K562 (cell line): ENCODE measurements at regions not wholly inside any gene's neighbourhood (a gene's known extent, or its start where the extent isn't known, plus 50 kb on each side); places are given as distances from the start of the nearest gene placed in this dataset.
A peak's percentile ranks its signal among the peaks of the same experiment; 100 is the strongest.

Experiments
- ATAC-seq: fragments of 200-7000 bp; cut with Tn5 transposase; 3 replicates; pipeline ENCODE4 v1.9.1; 2020; ENCODE audit warnings: moderate library complexity
- BruUV-seq: library from RNA; stranded (reverse); fragments of 400-500 nt; replicated peaks from 2 replicates; lab custom pipeline; 2021; lab: Mats Ljungman, UMichigan
- CTCF ChIA-PET: fragments of 300-600 bp; formaldehyde crosslinking; extraction: SDS; loops from one replicate; lab custom pipeline; 2021; ENCODE audit warnings: low intra/inter-chr PET ratio; lab: Yijun Ruan, JAX
- POLR2A ChIA-PET: fragments of 300-600, 350-650 bp; sonication (Branson Sonifier 250); formaldehyde crosslinking; extraction: SDS; loops from one replicate; lab custom pipeline; 2021; ENCODE audit warnings: antibody characterized with exemption, inconsistent platforms; lab: Yijun Ruan, JAX
- DNase-seq, 4 experiments: peaks; one replicate each; pipeline versions ENCODE4 v3.0.0 to v3.0.0-alpha.2; 2011 to 2018; ENCODE audit warnings: low spot score in 3 of 4, mixed read lengths in 3 of 4; ENCODE audit errors: extremely low read depth in 1 of 4
- FAIRE-seq: peaks from 2 replicates; lab custom pipeline; 2011; peaks lifted over from hg19 to GRCh38; lab: Jason Lieb, UNC
- H2AFZ ChIP-seq: 2 replicates; pipeline ENCODE4 v1.6.0; 2011; ENCODE audit warnings: low read depth, low read length, control low read depth, inconsistent platforms
- H3K27ac ChIP-seq: fragments of 200-600 bp; 3 replicates; pipeline ENCODE4 v1.8.0; 2011; ENCODE audit warnings: low read depth, mild to moderate bottlenecking, control low read depth, inconsistent platforms, low read length, moderate library complexity, mixed read lengths; ENCODE audit errors: extremely low read depth
- H3K27me3 ChIP-seq, 2 experiments: fragments of 300-600 bp in 1 of 2; 2 replicates in 1 of 2; 3 replicates in 1 of 2; pipeline versions ENCODE4 v1.6.0 to v1.8.0; 2011; ENCODE audit warnings: inconsistent platforms in 2 of 2, low read length in 2 of 2, mild to moderate bottlenecking in 1 of 2, mixed read lengths in 1 of 2, moderate library complexity in 1 of 2; ENCODE audit not compliant: control insufficient read depth in 2 of 2, insufficient read depth in 2 of 2
- H3K36me3 ChIP-seq: fragments of 300-600 bp; 3 replicates; pipeline ENCODE4 v1.8.0; 2011; ENCODE audit warnings: mild to moderate bottlenecking, low read length, inconsistent platforms; ENCODE audit not compliant: control insufficient read depth, insufficient read depth
- H3K4me1 ChIP-seq, 2 experiments: fragments of 200-600 bp in 1 of 2; replicated peaks in 1 of 2; 2 replicates in 1 of 2; 3 replicates in 1 of 2; pipeline versions ENCODE4 v1.5.1 to v1.8.0; 2011; ENCODE audit warnings: inconsistent platforms in 2 of 2, low read length in 2 of 2, mild to moderate bottlenecking in 1 of 2, mixed read lengths in 1 of 2, moderate library complexity in 1 of 2; ENCODE audit not compliant: control insufficient read depth in 2 of 2, insufficient read depth in 2 of 2
- H3K4me2 ChIP-seq: 2 replicates; pipeline ENCODE4 v1.6.1; 2011; ENCODE audit warnings: low read length, control low read depth, inconsistent platforms, mixed read lengths; ENCODE audit not compliant: insufficient read depth
- H3K4me3 ChIP-seq: fragments of 200-600 bp; sonication (generic), shearing (Covaris generic); 2 replicates; pipeline ENCODE4 v1.5.1; 2016; ENCODE audit warnings: control low read depth, inconsistent platforms
- H3K79me2 ChIP-seq: fragments of 200-600 bp; 3 replicates; pipeline ENCODE4 v1.8.0; 2011; ENCODE audit warnings: low read length, inconsistent platforms; ENCODE audit not compliant: control insufficient read depth, insufficient read depth
- H3K9ac ChIP-seq, 2 experiments: 2 replicates each; pipeline versions ENCODE4 v1.6.0 to v1.6.1; 2011; ENCODE audit warnings: low read depth in 2 of 2, low read length in 2 of 2, control low read depth in 1 of 2, inconsistent platforms in 1 of 2, mild to moderate bottlenecking in 1 of 2, mixed read lengths in 1 of 2; ENCODE audit not compliant: insufficient read depth in 1 of 2
- H3K9me1 ChIP-seq: one replicate; pipeline ENCODE4 v1.6.0; 2011; ENCODE audit warnings: inconsistent platforms, mild to moderate bottlenecking, low read length, moderate library complexity; ENCODE audit not compliant: control insufficient read depth, insufficient read depth
- H3K9me3 ChIP-seq: replicated peaks from 2 replicates; pipeline ENCODE4 v1.5.1; 2011; ENCODE audit warnings: low read depth, low read length, inconsistent platforms; ENCODE audit not compliant: control insufficient read depth, insufficient read depth
- H4K20me1 ChIP-seq: replicated peaks from 2 replicates; pipeline ENCODE4 v1.6.1; 2011; ENCODE audit warnings: low read length, inconsistent platforms, mixed read lengths; ENCODE audit not compliant: control insufficient read depth, insufficient read depth
- COPS2 ChIP-seq: fragments of 450-650 bp; conservative IDR thresholded peaks from 2 replicates; pipeline ENCODE4 v1.6.1; 2016; ENCODE audit warnings: mild to moderate bottlenecking, moderate library complexity
- CSDE1 ChIP-seq, 2 experiments: fragments of 450-650 bp; IDR thresholded peaks; 2 replicates each; pipeline ENCODE4 v1.6.1; 2016; ENCODE audit warnings: mild to moderate bottlenecking in 1 of 2
- GABPA ChIP-seq: fragments of 200-800 bp; sonication (Bioruptor generic); conservative IDR thresholded peaks from 2 replicates; pipeline ENCODE4 v1.6.1; 2016; ENCODE audit warnings: low read depth, missing genetic modification characterization, missing compliant biosample characterization
- MAFK ChIP-seq: IDR thresholded peaks from 2 replicates; pipeline ENCODE4 v1.6.1; 2011; ENCODE audit warnings: low read length, improper control_type of control experiment
- MCM5 ChIP-seq: fragments of 450-650 bp; IDR thresholded peaks from 2 replicates; pipeline ENCODE4 v1.6.1; 2016; ENCODE audit warnings: low read depth
- MECOM ChIP-seq: fragments of 250-450 bp; sonication (Bioruptor Pico); IDR thresholded peaks from 2 replicates; pipeline ENCODE4 v1.8.0; 2022; ENCODE audit warnings: inconsistent platforms
- NR4A1 ChIP-seq, 2 experiments: fragments of 250-450 bp in 1 of 2; fragments of 450-650 bp in 1 of 2; sonication (Bioruptor Pico) in 1 of 2; IDR thresholded peaks; 2 replicates each; pipeline versions ENCODE4 v1.4.0 to v1.6.1; 2016 to 2020; ENCODE audit warnings: mild to moderate bottlenecking in 2 of 2, missing compliant biosample characterization in 1 of 2, missing genetic modification characterization in 1 of 2, moderate library complexity in 1 of 2
- POLR2G ChIP-seq: fragments of 200-400 bp; formaldehyde crosslinking; IDR thresholded peaks from 2 replicates; pipeline ENCODE4 v1.6.1; 2017; ENCODE audit warnings: low read depth, mild to moderate bottlenecking, antibody characterized with exemption, low read length, moderate library complexity
- POLR2H ChIP-seq: IDR thresholded peaks from 2 replicates; pipeline ENCODE4 v1.6.1; 2016; ENCODE audit warnings: missing genetic modification characterization, low read depth, mild to moderate bottlenecking, control low read depth, missing compliant biosample characterization, moderate library complexity
- RBM39 ChIP-seq: fragments of 200-400 bp; formaldehyde crosslinking; optimal IDR thresholded peaks from 2 replicates; pipeline ENCODE3; 2018; ENCODE audit warnings: low read depth, low read length
- SIX5 ChIP-seq, 2 experiments: IDR thresholded peaks; 2 replicates each; pipeline ENCODE4 v1.6.1; 2011; ENCODE audit warnings: low read length in 2 of 2, borderline replicate concordance in 1 of 2, low read depth in 1 of 2, mild to moderate bottlenecking in 1 of 2, moderate library complexity in 1 of 2; ENCODE audit not compliant: insufficient read depth in 1 of 2
- TCF3 ChIP-seq: sonication (generic); formaldehyde crosslinking; IDR thresholded peaks from 2 replicates; pipeline ENCODE4 v1.4.0; 2020; ENCODE audit warnings: mild to moderate bottlenecking, missing genetic modification reagents
- XRCC4 ChIP-seq: IDR thresholded peaks from one replicate; pipeline ENCODE4 v1.6.1; 2011; ENCODE audit not compliant: insufficient read depth, insufficient read length; ENCODE audit errors: extremely low read depth
- ZNF444 ChIP-seq: fragments of 250-450 bp; sonication (Bioruptor Pico); IDR thresholded peaks from 2 replicates; pipeline ENCODE4 v1.4.0; 2020; ENCODE audit warnings: mild to moderate bottlenecking, moderate library complexity
- WGBS: fragments of 100-300 bp; shearing (Covaris generic); methylation state at CpG from one replicate; pipeline ENCODE4 v1.1.6; 2016; ENCODE audit warnings: low coverage, mixed read lengths; ENCODE audit not compliant: insufficient coverage; ENCODE audit errors: missing lambda C conversion rate; 5-methylcytosine and 5-hydroxymethylcytosine counted together
- in situ Hi-C: fragments of 300-500 bp; cut with MboI; formaldehyde crosslinking; loops from 4 replicates; pipeline ENCODE4 v1.15.0; 2018; ENCODE audit warnings: inconsistent platforms, mixed read lengths
- intact Hi-C: fragments of 100-400 bp; cut with micrococcal nuclease; formaldehyde crosslinking; loops from 2 replicates; pipeline ENCODE4 v1.14.2; 2022
- TF ChIP-seq, protein P1 (sequence below): fragments of 250-450 bp; sonication (Bioruptor Pico); IDR thresholded peaks from 2 replicates; pipeline ENCODE4 v1.5.0; 2021; ENCODE audit warnings: mild to moderate bottlenecking, borderline replicate concordance
- TF ChIP-seq, protein P2 (sequence below): sonication (generic); formaldehyde crosslinking; IDR thresholded peaks from 2 replicates; pipeline ENCODE4 v1.8.1; 2022; ENCODE audit warnings: missing genetic modification reagents
- TF ChIP-seq, protein P3 (sequence below): fragments of 250-450 bp; sonication (Bioruptor Pico); IDR thresholded peaks from 2 replicates; pipeline ENCODE4 v1.5.0; 2020; ENCODE audit warnings: mild to moderate bottlenecking
- TF ChIP-seq, protein P4 (sequence below): sonication (generic); formaldehyde crosslinking; IDR thresholded peaks from 2 replicates; pipeline ENCODE4 v1.9.0; 2022; ENCODE audit warnings: mild to moderate bottlenecking, missing genetic modification reagents

DNA sequence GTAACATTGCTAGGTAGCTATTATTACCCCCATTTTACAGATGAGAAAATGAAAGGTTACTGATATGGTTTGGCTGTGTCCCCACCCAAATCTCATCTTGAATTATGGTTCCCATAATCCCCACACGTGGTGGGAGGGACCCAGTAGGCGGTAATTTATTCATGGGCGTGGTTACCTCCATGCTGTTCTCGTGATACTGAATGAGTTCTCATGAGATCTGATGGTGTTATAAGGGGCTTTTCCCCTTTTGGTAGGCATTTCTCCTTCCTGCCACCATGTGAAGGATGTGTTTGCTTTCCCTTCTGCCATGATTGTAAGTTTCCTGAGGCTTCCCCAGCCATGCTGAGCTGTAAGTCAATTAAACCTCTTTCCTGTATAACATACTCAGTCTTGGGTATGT lies 252.1 kb downstream of the OPA1 start:
- ChIA-PET CTCF (no interaction called here), POLR2A (interaction anchor here (0.6 to 2.0 kb wide), 4 partner anchors 8 to 20 kb away, joined by 3 to 7 read pairs (median 4); no protein-coding TSS in a partner anchor)
- intact Hi-C loops, result no loop called here
- Histone ChIP-seq H3K27ac (no peak overlapping the region), H2AFZ (peak overlapping the region; percentile 94), H3K4me3 (no peak overlapping the region), H3K4me2 (no peak overlapping the region), H3K9me3 (peaks cover 13% of the 10 kb centered on the region), H3K4me1 (peaks cover 21 to 59% of the 10 kb centered on the region in 2 experiments), H3K27me3 (no peaks in the 10 kb centered on the region), H3K36me3 (peaks cover 5% of the 10 kb centered on the region; the same call in 2 of the 3 replicates), H4K20me1 (no peaks in the 10 kb centered on the region), H3K79me2 (peaks cover 7% of the 10 kb centered on the region; the same call in 2 of the 3 replicates), H3K9me1 (no peaks in the 10 kb centered on the region), H3K9ac (no peak overlapping the region)
- DNase-seq (no peak), FAIRE-seq (no peak), ATAC-seq (no peak)
- 75% methylated on average over 4 of the region's 4 CpGs for WGBS
- no TSS peak for BruUV-seq
- in situ Hi-C loops, result no loop called here
- no peak for TF ChIP-seq RBM39
- no peak for TF ChIP-seq SIX5 (IDR thresholded peaks at IDR 0.05; ENCODE audit: borderline replicate concordance in 1 of 2, insufficient read depth in 1 of 2, low read depth in 1 of 2, low read length in 2 of 2)
- TF ChIP-seq, protein P1, sequence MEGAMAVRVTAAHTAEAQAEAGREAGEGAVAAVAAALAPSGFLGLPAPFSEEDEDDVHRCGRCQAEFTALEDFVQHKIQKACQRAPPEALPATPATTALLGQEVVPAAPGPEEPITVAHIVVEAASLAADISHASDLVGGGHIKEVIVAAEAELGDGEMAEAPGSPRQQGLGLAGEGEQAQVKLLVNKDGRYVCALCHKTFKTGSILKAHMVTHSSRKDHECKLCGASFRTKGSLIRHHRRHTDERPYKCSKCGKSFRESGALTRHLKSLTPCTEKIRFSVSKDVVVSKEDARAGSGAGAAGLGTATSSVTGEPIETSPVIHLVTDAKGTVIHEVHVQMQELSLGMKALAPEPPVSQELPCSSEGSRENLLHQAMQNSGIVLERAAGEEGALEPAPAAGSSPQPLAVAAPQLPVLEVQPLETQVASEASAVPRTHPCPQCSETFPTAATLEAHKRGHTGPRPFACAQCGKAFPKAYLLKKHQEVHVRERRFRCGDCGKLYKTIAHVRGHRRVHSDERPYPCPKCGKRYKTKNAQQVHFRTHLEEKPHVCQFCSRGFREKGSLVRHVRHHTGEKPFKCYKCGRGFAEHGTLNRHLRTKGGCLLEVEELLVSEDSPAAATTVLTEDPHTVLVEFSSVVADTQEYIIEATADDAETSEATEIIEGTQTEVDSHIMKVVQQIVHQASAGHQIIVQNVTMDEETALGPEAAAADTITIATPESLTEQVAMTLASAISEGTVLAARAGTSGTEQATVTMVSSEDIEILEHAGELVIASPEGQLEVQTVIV (CRISPR knock-in tag), result no peak
- no peak for TF ChIP-seq MCM5
- TF ChIP-seq MAFK, result no peak
- no peak for TF ChIP-seq POLR2H (tag)
- no peak for TF ChIP-seq TCF3 (CRISPR knock-in tag)
- TF ChIP-seq POLR2G, result no peak
- no peak for TF ChIP-seq GABPA (tag)
- TF ChIP-seq, protein P2, sequence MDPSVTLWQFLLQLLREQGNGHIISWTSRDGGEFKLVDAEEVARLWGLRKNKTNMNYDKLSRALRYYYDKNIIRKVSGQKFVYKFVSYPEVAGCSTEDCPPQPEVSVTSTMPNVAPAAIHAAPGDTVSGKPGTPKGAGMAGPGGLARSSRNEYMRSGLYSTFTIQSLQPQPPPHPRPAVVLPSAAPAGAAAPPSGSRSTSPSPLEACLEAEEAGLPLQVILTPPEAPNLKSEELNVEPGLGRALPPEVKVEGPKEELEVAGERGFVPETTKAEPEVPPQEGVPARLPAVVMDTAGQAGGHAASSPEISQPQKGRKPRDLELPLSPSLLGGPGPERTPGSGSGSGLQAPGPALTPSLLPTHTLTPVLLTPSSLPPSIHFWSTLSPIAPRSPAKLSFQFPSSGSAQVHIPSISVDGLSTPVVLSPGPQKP (CRISPR knock-in tag), result no peak
- TF ChIP-seq, protein P3, sequence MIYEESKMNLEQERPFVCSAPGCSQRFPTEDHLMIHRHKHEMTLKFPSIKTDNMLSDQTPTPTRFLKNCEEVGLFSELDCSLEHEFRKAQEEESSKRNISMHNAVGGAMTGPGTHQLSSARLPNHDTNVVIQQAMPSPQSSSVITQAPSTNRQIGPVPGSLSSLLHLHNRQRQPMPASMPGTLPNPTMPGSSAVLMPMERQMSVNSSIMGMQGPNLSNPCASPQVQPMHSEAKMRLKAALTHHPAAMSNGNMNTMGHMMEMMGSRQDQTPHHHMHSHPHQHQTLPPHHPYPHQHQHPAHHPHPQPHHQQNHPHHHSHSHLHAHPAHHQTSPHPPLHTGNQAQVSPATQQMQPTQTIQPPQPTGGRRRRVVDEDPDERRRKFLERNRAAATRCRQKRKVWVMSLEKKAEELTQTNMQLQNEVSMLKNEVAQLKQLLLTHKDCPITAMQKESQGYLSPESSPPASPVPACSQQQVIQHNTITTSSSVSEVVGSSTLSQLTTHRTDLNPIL (CRISPR knock-in tag), result no peak
- TF ChIP-seq CSDE1 (IDR thresholded peaks at IDR 0.05), result no peak
- TF ChIP-seq, protein P4, sequence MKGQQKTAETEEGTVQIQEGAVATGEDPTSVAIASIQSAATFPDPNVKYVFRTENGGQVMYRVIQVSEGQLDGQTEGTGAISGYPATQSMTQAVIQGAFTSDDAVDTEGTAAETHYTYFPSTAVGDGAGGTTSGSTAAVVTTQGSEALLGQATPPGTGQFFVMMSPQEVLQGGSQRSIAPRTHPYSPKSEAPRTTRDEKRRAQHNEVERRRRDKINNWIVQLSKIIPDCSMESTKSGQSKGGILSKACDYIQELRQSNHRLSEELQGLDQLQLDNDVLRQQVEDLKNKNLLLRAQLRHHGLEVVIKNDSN, result no peak
- TF ChIP-seq ZNF444 (CRISPR knock-in tag), result no peak
- TF ChIP-seq COPS2, result no peak
- TF ChIP-seq MECOM (CRISPR knock-in tag), result no peak
- no peak for TF ChIP-seq NR4A1 (CRISPR knock-in tag; IDR thresholded peaks at IDR 0.05)
- no peak for TF ChIP-seq NR4A1 (tag; IDR thresholded peaks at IDR 0.05)
- no peak for TF ChIP-seq XRCC4
